HL-60 (cell line): ENCODE measurements at regions not wholly inside any gene's neighbourhood (a gene's known extent, or its start where the extent isn't known, plus 50 kb on each side); places are given as distances from the start of the nearest gene placed in this dataset.
"Not testable (repeated sequence)": the region's sequence is repeated elsewhere in the genome, so short reads cannot be mapped to it uniquely, and the experiment has no call there.

Experiments
- CTCF ChIP-seq: IDR thresholded peaks from one replicate; pipeline ENCODE4 v1.5.1; 2011; ENCODE audit warnings: low read length, control low read depth, inconsistent platforms; ENCODE audit not compliant: insufficient read depth
- POLR2AphosphoS5 ChIP-seq: IDR thresholded peaks from 2 replicates; pipeline ENCODE4 v1.6.1; 2012; ENCODE audit warnings: low read depth
- REST ChIP-seq: IDR thresholded peaks from 2 replicates; pipeline ENCODE4 v1.6.1; 2012; ENCODE audit warnings: low read depth; ENCODE audit not compliant: insufficient replicate concordance

GRCh38 chr12:8397378-8397777 is 58.4 kb upstream of the CLEC6A start:
- not testable (repeated sequence) for TF ChIP-seq CTCF, POLR2AphosphoS5, REST
